ENCODE measurements at regions not wholly inside any gene's neighbourhood (a gene's known extent, or its start where the extent isn't known, plus 50 kb on each side); places are given as distances from the start of the nearest gene placed in this dataset.
A peak's percentile ranks its signal among the peaks of the same experiment; 100 is the strongest.

DNA sequence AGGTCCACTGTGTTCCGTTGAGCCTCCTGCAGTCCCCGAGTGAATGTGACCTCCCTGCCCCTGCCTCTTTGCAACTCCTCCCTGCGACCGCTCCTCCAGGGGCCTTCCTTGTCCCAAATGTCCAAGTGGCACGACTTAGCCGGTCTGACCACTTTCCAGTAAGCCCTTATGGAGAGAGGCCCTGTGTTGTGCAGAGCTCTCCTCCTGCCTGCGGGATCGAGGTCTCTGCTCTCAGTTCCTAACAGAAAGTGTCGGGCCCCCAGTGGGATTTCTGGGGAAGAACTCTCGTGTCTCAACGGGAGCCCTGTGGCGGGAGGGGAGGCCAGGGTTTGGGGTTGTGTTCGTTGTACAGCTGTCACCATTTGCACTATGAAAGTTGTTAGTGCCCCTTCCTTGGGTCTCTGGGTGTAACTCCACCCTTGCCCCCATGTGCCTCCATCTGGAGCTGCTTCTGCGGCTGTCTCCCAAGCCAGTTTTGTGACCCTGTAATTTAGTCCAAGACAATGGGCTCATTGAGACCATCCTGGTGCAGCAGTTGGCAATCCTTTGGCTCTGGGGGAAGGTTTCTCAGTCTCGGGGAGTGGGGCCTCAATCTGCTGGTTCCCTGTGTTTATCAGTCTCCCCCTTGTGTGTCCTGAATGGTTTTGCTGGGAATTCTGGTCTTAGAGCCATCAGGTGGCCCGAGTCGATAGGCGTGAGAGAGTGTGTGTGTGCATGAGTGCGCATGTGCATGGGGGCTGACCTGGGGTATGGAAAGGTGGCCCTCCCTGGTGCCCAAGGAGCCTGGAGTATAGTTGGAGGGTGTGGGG lies 234.5 kb downstream of the SEC14L1 start:
- WGBS (ENCODE audit: insufficient coverage, low coverage, missing lambda C conversion rate): 55% methylated on average over 19 of the region's 19 CpGs
- DNase-seq (ENCODE audit: extremely low read depth in 1 of 4, low spot score in 3 of 4): peak in 2 of 4 experiments; percentile 33 to 58
- TF ChIP-seq NCOA2 (IDR thresholded peaks at IDR 0.05; ENCODE audit: partially characterized antibody in 2 of 2) (no peak), MTA2 (IDR thresholded peaks at IDR 0.05; ENCODE audit: low read depth) (peak; percentile 38; the same call in 1 of the 2 replicates), TCF3 (CRISPR knock-in tag; IDR thresholded peaks at IDR 0.05) (peak; percentile 82), TAL1 (IDR thresholded peaks at IDR 0.05) (peak; percentile 50), CBFA2T3 (IDR thresholded peaks at IDR 0.05) (peak; percentile 79), GTF2E2 (tag; IDR thresholded peaks at IDR 0.05) (no peak), KDM5B (IDR thresholded peaks at IDR 0.05; ENCODE audit: insufficient replicate concordance, low read depth, low read length) (no peak), HDAC1 (IDR thresholded peaks at IDR 0.05) (0 out of 4 replicates have a peak, but pooled peaks of 1 of the 2 experiments have one; percentile 32), GABPA (tag; conservative IDR thresholded peaks at IDR 0.05; ENCODE audit: low read depth) (no peak), ARID1B (IDR thresholded peaks at IDR 0.05) (peak; percentile 67), MXI1 (IDR thresholded peaks at IDR 0.05; ENCODE audit: low read depth, low read length) (no peak), NUFIP1 (IDR thresholded peaks at IDR 0.05; ENCODE audit: partially characterized antibody) (no peak), DPF2 (IDR thresholded peaks at IDR 0.05) (0 out of 2 replicates have a peak, but pooled peaks have one; percentile 23), KLF1 (tag; IDR thresholded peaks at IDR 0.05) (no peak)
- TF ChIP-seq, protein P1, sequence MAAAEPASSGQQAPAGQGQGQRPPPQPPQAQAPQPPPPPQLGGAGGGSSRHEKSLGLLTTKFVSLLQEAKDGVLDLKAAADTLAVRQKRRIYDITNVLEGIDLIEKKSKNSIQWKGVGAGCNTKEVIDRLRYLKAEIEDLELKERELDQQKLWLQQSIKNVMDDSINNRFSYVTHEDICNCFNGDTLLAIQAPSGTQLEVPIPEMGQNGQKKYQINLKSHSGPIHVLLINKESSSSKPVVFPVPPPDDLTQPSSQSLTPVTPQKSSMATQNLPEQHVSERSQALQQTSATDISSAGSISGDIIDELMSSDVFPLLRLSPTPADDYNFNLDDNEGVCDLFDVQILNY (CRISPR knock-in tag; IDR thresholded peaks at IDR 0.05): no peak
- TF ChIP-seq, protein P2, sequence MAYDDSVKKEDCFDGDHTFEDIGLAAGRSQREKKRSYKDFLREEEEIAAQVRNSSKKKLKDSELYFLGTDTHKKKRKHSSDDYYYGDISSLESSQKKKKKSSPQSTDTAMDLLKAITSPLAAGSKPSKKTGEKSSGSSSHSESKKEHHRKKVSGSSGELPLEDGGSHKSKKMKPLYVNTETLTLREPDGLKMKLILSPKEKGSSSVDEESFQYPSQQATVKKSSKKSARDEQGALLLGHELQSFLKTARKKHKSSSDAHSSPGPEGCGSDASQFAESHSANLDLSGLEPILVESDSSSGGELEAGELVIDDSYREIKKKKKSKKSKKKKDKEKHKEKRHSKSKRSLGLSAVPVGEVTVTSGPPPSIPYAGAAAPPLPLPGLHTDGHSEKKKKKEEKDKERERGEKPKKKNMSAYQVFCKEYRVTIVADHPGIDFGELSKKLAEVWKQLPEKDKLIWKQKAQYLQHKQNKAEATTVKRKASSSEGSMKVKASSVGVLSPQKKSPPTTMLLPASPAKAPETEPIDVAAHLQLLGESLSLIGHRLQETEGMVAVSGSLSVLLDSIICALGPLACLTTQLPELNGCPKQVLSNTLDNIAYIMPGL (CRISPR knock-in tag; IDR thresholded peaks at IDR 0.05): no peak
- TF ChIP-seq, protein P3, sequence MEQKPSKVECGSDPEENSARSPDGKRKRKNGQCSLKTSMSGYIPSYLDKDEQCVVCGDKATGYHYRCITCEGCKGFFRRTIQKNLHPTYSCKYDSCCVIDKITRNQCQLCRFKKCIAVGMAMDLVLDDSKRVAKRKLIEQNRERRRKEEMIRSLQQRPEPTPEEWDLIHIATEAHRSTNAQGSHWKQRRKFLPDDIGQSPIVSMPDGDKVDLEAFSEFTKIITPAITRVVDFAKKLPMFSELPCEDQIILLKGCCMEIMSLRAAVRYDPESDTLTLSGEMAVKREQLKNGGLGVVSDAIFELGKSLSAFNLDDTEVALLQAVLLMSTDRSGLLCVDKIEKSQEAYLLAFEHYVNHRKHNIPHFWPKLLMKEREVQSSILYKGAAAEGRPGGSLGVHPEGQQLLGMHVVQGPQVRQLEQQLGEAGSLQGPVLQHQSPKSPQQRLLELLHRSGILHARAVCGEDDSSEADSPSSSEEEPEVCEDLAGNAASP (IDR thresholded peaks at IDR 0.05): no peak
- TF ChIP-seq, protein P4, sequence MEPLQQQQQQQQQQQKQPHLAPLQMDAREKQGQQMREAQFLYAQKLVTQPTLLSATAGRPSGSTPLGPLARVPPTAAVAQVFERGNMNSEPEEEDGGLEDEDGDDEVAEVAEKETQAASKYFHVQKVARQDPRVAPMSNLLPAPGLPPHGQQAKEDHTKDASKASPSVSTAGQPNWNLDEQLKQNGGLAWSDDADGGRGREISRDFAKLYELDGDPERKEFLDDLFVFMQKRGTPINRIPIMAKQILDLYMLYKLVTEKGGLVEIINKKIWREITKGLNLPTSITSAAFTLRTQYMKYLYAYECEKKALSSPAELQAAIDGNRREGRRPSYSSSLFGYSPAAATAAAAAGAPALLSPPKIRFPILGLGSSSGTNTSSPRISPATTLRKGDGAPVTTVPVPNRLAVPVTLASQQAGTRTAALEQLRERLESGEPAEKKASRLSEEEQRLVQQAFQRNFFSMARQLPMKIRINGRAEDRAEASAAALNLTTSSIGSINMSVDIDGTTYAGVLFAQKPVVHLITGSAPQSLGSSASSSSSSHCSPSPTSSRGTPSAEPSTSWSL (CRISPR knock-in tag; IDR thresholded peaks at IDR 0.05; ENCODE audit: borderline replicate concordance): no peak

More for the DNA sequence above, 234.5 kb downstream of the SEC14L1 start:
- Histone ChIP-seq H3K27me3 (ENCODE audit: control insufficient read depth in 2 of 2, insufficient read depth in 2 of 2, low read length in 2 of 2) (no peaks in the 10 kb centered on the region), H3K27ac (ENCODE audit: extremely low read depth, low read depth, low read length) (no peak overlapping the region; the same call in 2 of the 3 replicates), H3K4me1 (replicated peaks in 1 of 2; ENCODE audit: control insufficient read depth in 2 of 2, insufficient read depth in 2 of 2, low read length in 2 of 2) (peaks cover 48 to 67% of the 10 kb centered on the region in 2 experiments), H3K9ac (ENCODE audit: insufficient read depth in 1 of 2, low read depth in 2 of 2, low read length in 2 of 2) (peak overlapping the region in 1 of 2 experiments; percentile 86; a peak in 2 of 4 replicates), H3K9me3 (replicated peaks; ENCODE audit: control insufficient read depth, insufficient read depth, low read depth, low read length) (no peaks in the 10 kb centered on the region), H3K79me2 (ENCODE audit: control insufficient read depth, insufficient read depth, low read length) (peaks cover 81% of the 10 kb centered on the region), H2AFZ (ENCODE audit: low read depth, low read length) (no peak overlapping the region), H3K36me3 (ENCODE audit: control insufficient read depth, insufficient read depth, low read length) (no peaks in the 10 kb centered on the region; the same call in 2 of the 3 replicates), H3K4me2 (ENCODE audit: insufficient read depth, low read length) (peak overlapping the region; percentile 82; the same call in 1 of the 2 replicates), H4K20me1 (replicated peaks; ENCODE audit: control insufficient read depth, insufficient read depth, low read length) (peaks cover 75% of the 10 kb centered on the region), H3K4me3 (no peak overlapping the region), H3K9me1 (ENCODE audit: control insufficient read depth, insufficient read depth, low read length) (peaks cover 9% of the 10 kb centered on the region)
- ATAC-seq (no peak), FAIRE-seq (no peak)
- in situ Hi-C loops (cut with MboI) (no loop called here), intact Hi-C loops (cut with micrococcal nuclease) (no loop called here)
- CTCF ChIA-PET (ENCODE audit: low intra/inter-chr PET ratio): no interaction called here
- BruUV-seq (replicated peaks): no TSS peak
- POLR2A ChIA-PET: interaction anchor here (0.7 kb wide), 2 partner anchors 54 to 363 kb away, joined by 3 to 4 read pairs; no protein-coding TSS in a partner anchor
